ENCODE measurements at regions not wholly inside any gene's neighbourhood (a gene's known extent, or its start where the extent isn't known, plus 50 kb on each side); places are given as distances from the start of the nearest gene placed in this dataset.
"Not testable (repeated sequence)": the region's sequence is repeated elsewhere in the genome, so short reads cannot be mapped to it uniquely, and the experiment has no call there.

DNA sequence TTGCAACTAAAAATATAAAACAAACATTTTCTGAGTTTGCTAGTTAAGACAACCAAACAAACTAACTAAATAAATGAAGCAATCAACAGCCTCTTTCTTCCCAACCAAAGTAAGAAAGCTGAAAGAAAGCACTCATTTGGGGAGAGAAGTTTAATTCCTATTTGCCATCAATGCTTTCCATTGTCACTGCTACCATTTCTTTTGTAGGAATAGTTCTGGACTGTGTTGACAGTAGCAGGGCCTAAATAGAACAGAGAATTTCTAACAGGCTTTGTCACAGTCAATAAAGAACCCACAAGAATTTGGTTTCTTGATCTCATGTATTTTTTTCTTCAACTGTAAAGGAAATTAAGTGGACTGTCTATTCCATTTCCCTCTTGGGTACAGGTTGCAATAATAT, 1886.4 kb upstream of the TENM3 start (continued):
- TF ChIP-seq ZNF619 (CRISPR knock-in tag; IDR thresholded peaks at IDR 0.05), result no peak

DNA sequence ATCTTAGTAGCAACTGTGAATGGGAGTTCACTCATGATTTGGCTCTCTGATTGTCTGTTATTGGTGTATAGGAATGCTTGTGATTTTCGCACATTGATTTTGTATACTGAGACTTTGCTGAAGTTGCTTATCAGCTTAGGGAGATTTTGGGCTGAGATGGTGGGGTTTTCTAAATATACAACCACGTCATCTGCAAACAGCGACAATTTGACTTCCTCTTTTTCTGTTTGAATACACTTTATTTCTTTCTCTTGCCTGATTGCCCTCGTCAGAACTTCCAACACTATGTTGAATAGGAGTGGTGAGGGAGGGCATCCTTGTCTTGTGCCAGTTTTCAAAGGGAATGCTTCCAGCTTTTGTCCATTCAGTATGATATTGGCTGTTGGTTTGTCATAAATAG, 1883.1 kb upstream of the TENM3 start:
- H4K20me1 ChIP-seq (ENCODE audit: insufficient read depth, low read length); H3K9me3 ChIP-seq (ENCODE audit: low read length); H3K4me2 ChIP-seq (ENCODE audit: low read depth, low read length); H3K79me2 ChIP-seq (ENCODE audit: insufficient read depth, low read length); H3K4me3 ChIP-seq (replicated peaks in 1 of 3; ENCODE audit: insufficient read depth in 1 of 3, low read depth in 2 of 3, low read length in 3 of 3); H3K27ac ChIP-seq (ENCODE audit: extremely low read length, insufficient read depth, low read length); H3K27me3 ChIP-seq (ENCODE audit: control insufficient read depth in 1 of 2, insufficient read depth in 2 of 2, low read length in 2 of 2); H2AFZ ChIP-seq (ENCODE audit: low read length); FAIRE-seq; in situ Hi-C loops (cut with HindIII; ENCODE audit: extremely low pct_ligation_motif_present, low pct_unique_long_range_greater_than_20kb); H3K9ac ChIP-seq (ENCODE audit: insufficient read depth, low read depth, low read length); ATAC-seq; intact Hi-C loops (cut with micrococcal nuclease; ENCODE audit: unreplicated experiment); POLR2A ChIA-PET; H3K36me3 ChIP-seq (replicated peaks in 1 of 2; ENCODE audit: control insufficient read depth in 1 of 2, insufficient read depth in 2 of 2, low read length in 2 of 2); DNase-seq (ENCODE audit: low spot score); H3K4me1 ChIP-seq (ENCODE audit: insufficient read depth, low read length); BruUV-seq (replicated peaks); CTCF ChIA-PET (ENCODE audit: low intra/inter-chr PET ratio, low total read pairs): not testable (repeated sequence)
- WGBS (ENCODE audit: low lambda C conversion rate), result 2% methylated on average over 4 of the region's 4 CpGs

DNA sequence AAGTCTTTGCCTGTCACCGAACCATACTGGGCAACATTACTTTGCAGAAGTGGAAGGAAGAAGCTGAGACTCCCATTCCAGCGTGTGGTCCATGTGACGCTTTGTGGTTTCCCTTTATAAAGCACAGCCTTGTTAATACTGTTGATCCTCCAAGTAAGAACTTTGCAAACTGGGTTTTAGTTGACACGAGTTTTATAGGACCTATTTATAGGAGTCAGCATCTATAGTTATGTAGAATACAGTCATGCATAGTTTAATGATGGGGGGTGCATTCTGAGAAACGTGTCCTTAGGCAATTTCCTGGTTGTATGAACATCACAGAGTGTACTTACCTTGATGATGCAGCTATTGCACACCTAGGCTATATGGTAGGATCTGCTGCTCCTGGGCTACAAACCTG, 1879.4 kb upstream of the TENM3 start:
- H3K27ac ChIP-seq (ENCODE audit: extremely low read length, insufficient read depth, low read length), result no peak overlapping the region
- TF ChIP-seq, protein P1, sequence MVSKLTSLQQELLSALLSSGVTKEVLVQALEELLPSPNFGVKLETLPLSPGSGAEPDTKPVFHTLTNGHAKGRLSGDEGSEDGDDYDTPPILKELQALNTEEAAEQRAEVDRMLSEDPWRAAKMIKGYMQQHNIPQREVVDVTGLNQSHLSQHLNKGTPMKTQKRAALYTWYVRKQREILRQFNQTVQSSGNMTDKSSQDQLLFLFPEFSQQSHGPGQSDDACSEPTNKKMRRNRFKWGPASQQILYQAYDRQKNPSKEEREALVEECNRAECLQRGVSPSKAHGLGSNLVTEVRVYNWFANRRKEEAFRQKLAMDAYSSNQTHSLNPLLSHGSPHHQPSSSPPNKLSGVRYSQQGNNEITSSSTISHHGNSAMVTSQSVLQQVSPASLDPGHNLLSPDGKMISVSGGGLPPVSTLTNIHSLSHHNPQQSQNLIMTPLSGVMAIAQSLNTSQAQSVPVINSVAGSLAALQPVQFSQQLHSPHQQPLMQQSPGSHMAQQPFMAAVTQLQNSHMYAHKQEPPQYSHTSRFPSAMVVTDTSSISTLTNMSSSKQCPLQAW (CRISPR knock-in tag; IDR thresholded peaks at IDR 0.05), result no peak
- TF ChIP-seq ZNF274 (CRISPR knock-in tag; IDR thresholded peaks at IDR 0.05) (no peak), ZNF33B (CRISPR knock-in tag; IDR thresholded peaks at IDR 0.05) (no peak)
- TF ChIP-seq, protein P2, sequence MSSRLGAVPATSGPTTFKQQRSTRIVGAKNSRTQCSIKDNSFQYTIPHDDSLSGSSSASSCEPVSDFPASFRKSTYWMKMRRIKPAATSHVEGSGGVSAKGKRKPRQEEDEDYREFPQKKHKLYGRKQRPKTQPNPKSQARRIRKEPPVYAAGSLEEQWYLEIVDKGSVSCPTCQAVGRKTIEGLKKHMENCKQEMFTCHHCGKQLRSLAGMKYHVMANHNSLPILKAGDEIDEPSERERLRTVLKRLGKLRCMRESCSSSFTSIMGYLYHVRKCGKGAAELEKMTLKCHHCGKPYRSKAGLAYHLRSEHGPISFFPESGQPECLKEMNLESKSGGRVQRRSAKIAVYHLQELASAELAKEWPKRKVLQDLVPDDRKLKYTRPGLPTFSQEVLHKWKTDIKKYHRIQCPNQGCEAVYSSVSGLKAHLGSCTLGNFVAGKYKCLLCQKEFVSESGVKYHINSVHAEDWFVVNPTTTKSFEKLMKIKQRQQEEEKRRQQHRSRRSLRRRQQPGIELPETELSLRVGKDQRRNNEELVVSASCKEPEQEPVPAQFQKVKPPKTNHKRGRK (CRISPR knock-in tag; IDR thresholded peaks at IDR 0.05), result no peak
- ATAC-seq (no peak), DNase-seq (ENCODE audit: low spot score) (no peak), FAIRE-seq (no peak)
- no peak overlapping the region for H3K9ac ChIP-seq (ENCODE audit: insufficient read depth, low read depth, low read length)
- no peak overlapping the region for H3K4me2 ChIP-seq (ENCODE audit: low read depth, low read length)
- WGBS (ENCODE audit: low lambda C conversion rate), result 0% methylated on average over 5 of the region's 5 CpGs
- in situ Hi-C loops (cut with HindIII; ENCODE audit: extremely low pct_ligation_motif_present, low pct_unique_long_range_greater_than_20kb), result no loop called here
- no peak overlapping the region for H2AFZ ChIP-seq (ENCODE audit: low read length)
- no peaks in the 10 kb centered on the region for H3K4me1 ChIP-seq (ENCODE audit: insufficient read depth, low read length)
- CTCF ChIA-PET (ENCODE audit: low intra/inter-chr PET ratio, low total read pairs), result no interaction called here
- POLR2A ChIA-PET, result no interaction called here
- no peak overlapping the region for H3K4me3 ChIP-seq (replicated peaks in 1 of 3; ENCODE audit: insufficient read depth in 1 of 3, low read depth in 2 of 3, low read length in 3 of 3)
- H3K36me3 ChIP-seq (replicated peaks in 1 of 2; ENCODE audit: control insufficient read depth in 1 of 2, insufficient read depth in 2 of 2, low read length in 2 of 2), result no peaks in the 10 kb centered on the region
- no peaks in the 10 kb centered on the region for H3K79me2 ChIP-seq (ENCODE audit: insufficient read depth, low read length)
- intact Hi-C loops (cut with micrococcal nuclease; ENCODE audit: unreplicated experiment), result no loop called here
- H3K27me3 ChIP-seq (ENCODE audit: control insufficient read depth in 1 of 2, insufficient read depth in 2 of 2, low read length in 2 of 2), result no peaks in the 10 kb centered on the region
- no TSS peak for BruUV-seq (replicated peaks)
- H3K9me3 ChIP-seq (ENCODE audit: low read length), result no peaks in the 10 kb centered on the region
- H4K20me1 ChIP-seq (ENCODE audit: insufficient read depth, low read length), result no peaks in the 10 kb centered on the region

Measured in HepG2 (cell line).